KMS-11 (cell line): ENCODE measurements at regions not wholly inside any gene's neighbourhood (a gene's known extent, or its start where the extent isn't known, plus 50 kb on each side); places are given as distances from the start of the nearest gene placed in this dataset.

Source experiments
- H2AFZ ChIP-seq: fragments of 200-600 bp; sonication (generic); 2 replicates; pipeline ENCODE4 v1.6.1; 2016; ENCODE audit warnings: antibody characterized with exemption, mixed run types, low read depth
- H3K27ac ChIP-seq: fragments of 200-600 bp; sonication (generic); 2 replicates; pipeline ENCODE4 v1.6.1; 2016; ENCODE audit warnings: mild to moderate bottlenecking, mixed run types
- H3K27me3 ChIP-seq: fragments of 200-600 bp; sonication (generic); 2 replicates; pipeline ENCODE4 v1.6.1; 2017; ENCODE audit warnings: mild to moderate bottlenecking, low read depth, mixed run types, moderate library complexity; ENCODE audit not compliant: insufficient read depth
- H3K36me3 ChIP-seq: fragments of 200-600 bp; sonication (generic); 2 replicates; pipeline ENCODE4 v1.6.1; 2017; ENCODE audit warnings: mild to moderate bottlenecking, mixed run types; ENCODE audit not compliant: insufficient read depth
- H3K4me1 ChIP-seq: fragments of 200-600 bp; sonication (generic); 2 replicates; pipeline ENCODE4 v1.6.1; 2016; ENCODE audit warnings: mild to moderate bottlenecking, low read depth, mixed run types; ENCODE audit not compliant: poor library complexity, severe bottlenecking
- H3K4me2 ChIP-seq: fragments of 200-600 bp; sonication (generic); 2 replicates; pipeline ENCODE4 v1.7.0; 2016; ENCODE audit warnings: mild to moderate bottlenecking, mixed run types
- H3K4me3 ChIP-seq: fragments of 200-600 bp; sonication (generic); IDR thresholded peaks from 2 replicates; pipeline ENCODE4 v1.6.1; 2017; ENCODE audit warnings: low read depth, low read length, mixed read lengths; ENCODE audit not compliant: insufficient read depth
- H3K79me2 ChIP-seq: fragments of 200-600 bp; sonication (generic); 2 replicates; pipeline ENCODE4 v1.6.1; 2016; ENCODE audit warnings: low read depth, mixed run types; ENCODE audit not compliant: insufficient read depth
- H3K9ac ChIP-seq: fragments of 200-600 bp; sonication (generic); 2 replicates; pipeline ENCODE4 v1.6.1; 2016; ENCODE audit warnings: mild to moderate bottlenecking, mixed run types
- H4K20me1 ChIP-seq: fragments of 200-600 bp; sonication (generic); 2 replicates; pipeline ENCODE4 v1.6.1; 2016; ENCODE audit warnings: mild to moderate bottlenecking, mixed run types; ENCODE audit not compliant: insufficient read depth
- CTCF ChIP-seq: fragments of 200-600 bp; sonication (generic); conservative IDR thresholded peaks from 2 replicates; pipeline ENCODE4 v1.6.1; 2017; ENCODE audit warnings: low read depth, mild to moderate bottlenecking, antibody characterized with exemption, low read length, moderate library complexity, mixed read lengths

GRCh38 chr2:196376984-196377877 is 205.9 kb upstream of the STK17B start:
- H3K4me1 ChIP-seq, result no peaks in the 10 kb centered on the region
- H3K4me2 ChIP-seq, result no peak overlapping the region
- no peaks in the 10 kb centered on the region for H3K27me3 ChIP-seq
- TF ChIP-seq CTCF, result no peak
- no peaks in the 10 kb centered on the region for H3K79me2 ChIP-seq
- H3K36me3 ChIP-seq, result no peaks in the 10 kb centered on the region
- no peak overlapping the region for H3K4me3 ChIP-seq
- no peak overlapping the region for H2AFZ ChIP-seq
- H3K9ac ChIP-seq, result no peak overlapping the region
- H4K20me1 ChIP-seq, result no peaks in the 10 kb centered on the region
- no peak overlapping the region for H3K27ac ChIP-seq

DNA sequence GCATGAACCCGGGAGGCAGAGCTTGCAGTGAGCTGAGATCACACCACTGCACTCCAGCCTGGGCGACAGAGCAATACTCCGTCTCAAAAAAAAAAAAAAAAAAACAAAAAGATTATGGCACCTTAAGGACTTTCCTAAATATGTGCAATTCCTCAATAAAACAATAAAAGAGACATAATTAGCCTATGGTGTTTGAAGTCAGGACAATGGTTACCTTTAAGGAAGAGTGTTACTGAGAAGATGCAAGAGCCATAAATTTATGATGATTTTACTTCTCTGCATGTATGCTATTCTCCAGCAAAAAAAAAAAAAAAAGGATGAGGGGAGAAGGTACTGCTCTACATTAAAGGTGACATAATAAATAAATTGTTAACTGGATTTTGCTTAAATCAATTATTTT is 208.2 kb upstream of the STK17B start:
- Histone ChIP-seq H3K4me1 (peaks cover under 1% of the 10 kb centered on the region), H3K27ac (no peak overlapping the region), H4K20me1 (no peaks in the 10 kb centered on the region), H3K36me3 (no peaks in the 10 kb centered on the region), H3K9ac (no peak overlapping the region), H3K79me2 (no peaks in the 10 kb centered on the region), H3K4me3 (no peak overlapping the region), H2AFZ (no peak overlapping the region), H3K4me2 (no peak overlapping the region), H3K27me3 (no peaks in the 10 kb centered on the region)
- no peak for TF ChIP-seq CTCF

DNA sequence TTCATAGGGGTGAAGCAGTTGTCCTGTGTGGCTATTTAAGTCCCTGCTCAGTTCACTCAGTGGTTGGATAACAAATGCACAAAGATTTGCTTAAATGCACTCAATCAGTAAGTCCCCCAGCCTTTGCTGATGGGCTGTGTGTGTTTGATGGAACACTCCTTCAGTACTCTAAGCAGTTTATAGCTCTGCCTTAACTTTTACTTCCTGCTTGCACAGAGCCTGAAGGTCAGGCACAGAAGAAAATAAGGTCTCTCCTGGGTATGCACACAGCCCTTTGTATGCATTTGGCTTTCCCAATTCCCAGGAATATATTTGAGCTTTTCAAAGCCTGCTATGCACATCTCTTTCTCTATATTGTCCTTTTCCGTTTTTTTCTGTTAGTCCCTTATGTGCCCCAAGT is 208.7 kb upstream of the STK17B start:
- Histone ChIP-seq H2AFZ (no peak overlapping the region), H3K79me2 (no peaks in the 10 kb centered on the region)

DNA sequence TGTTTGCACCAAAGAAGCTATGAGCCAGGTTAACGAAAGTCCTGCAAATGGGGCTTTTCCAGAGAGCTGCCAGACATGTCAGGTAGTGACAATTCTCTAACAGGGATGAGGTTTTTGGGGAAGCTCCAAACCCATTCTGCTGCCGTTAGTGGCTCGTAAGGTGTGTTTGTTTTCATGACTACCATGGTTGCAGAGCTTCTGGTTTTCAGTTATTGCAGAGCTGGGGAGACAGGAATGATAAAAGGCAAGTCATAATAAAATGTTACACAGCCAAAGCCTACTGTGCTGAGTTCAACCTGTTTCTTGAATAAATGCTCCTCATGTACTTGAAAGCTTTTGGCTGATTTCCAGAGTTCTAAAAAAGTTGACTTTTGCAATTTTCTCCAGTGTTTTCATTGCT is 209.2 kb upstream of the STK17B start:
- Histone ChIP-seq H3K36me3 (no peaks in the 10 kb centered on the region), H3K4me1 (peaks cover 5% of the 10 kb centered on the region), H3K9ac (no peak overlapping the region), H3K4me3 (no peak overlapping the region), H4K20me1 (no peaks in the 10 kb centered on the region), H3K27ac (no peak overlapping the region), H3K27me3 (no peaks in the 10 kb centered on the region), H3K4me2 (no peak overlapping the region), H2AFZ (no peak overlapping the region), H3K79me2 (no peaks in the 10 kb centered on the region)
- no peak for TF ChIP-seq CTCF

More for the DNA sequence above, 208.7 kb upstream of the STK17B start:
- H3K27ac ChIP-seq, result no peak overlapping the region
- H3K9ac ChIP-seq, result no peak overlapping the region
- H3K4me2 ChIP-seq, result no peak overlapping the region
- no peaks in the 10 kb centered on the region for H3K36me3 ChIP-seq
- no peaks in the 10 kb centered on the region for H3K27me3 ChIP-seq
- no peak overlapping the region for H3K4me3 ChIP-seq
- no peaks in the 10 kb centered on the region for H4K20me1 ChIP-seq
- H3K4me1 ChIP-seq, result peaks cover 5% of the 10 kb centered on the region
- TF ChIP-seq CTCF, result no peak
